B cell (primary cell): ENCODE measurements at regions not wholly inside any gene's neighbourhood (a gene's known extent, or its start where the extent isn't known, plus 50 kb on each side); places are given as distances from the start of the nearest gene placed in this dataset.

Source experiments
- ATAC-seq: fragments of 200-7000 bp; cut with Tn5 transposase; one replicate; pipeline ENCODE4 v1.10.0; 2021; ENCODE audit warnings: low read depth, mild to moderate bottlenecking, moderate number of reproducible peaks, moderate library complexity
- CTCF ChIA-PET: fragments of 350-600 bp; sonication (Branson Sonifier 250); formaldehyde crosslinking; loops from one replicate; lab custom pipeline; 2021; ENCODE audit warnings: antibody characterized with exemption, inconsistent platforms; lab: Charles Lee
- POLR2A ChIA-PET: fragments of 350-600 bp; sonication (Branson Sonifier 250); formaldehyde crosslinking; loops from one replicate; lab custom pipeline; 2021; ENCODE audit warnings: antibody characterized with exemption; lab: Charles Lee
- DNase-seq: peaks from one replicate; pipeline ENCODE4 v3.0.0; 2013
- H2AFZ ChIP-seq: 2 replicates; pipeline ENCODE4 v1.6.1; 2012; ENCODE audit warnings: mild to moderate bottlenecking, low read depth, low read length; ENCODE audit not compliant: insufficient read depth, poor library complexity, severe bottlenecking
- H3K27ac ChIP-seq, 2 donors: 1 replicate in 1 of 2; 2 replicates in 1 of 2; pipeline ENCODE4 v1.5.1; 2012 to 2013; ENCODE audit warnings: low read length in 2 of 2, mild to moderate bottlenecking in 2 of 2, moderate library complexity in 1 of 2
- H3K27me3 ChIP-seq, 4 experiments: fragments of 200-600 bp in 1 of 4; sonication (generic) in 1 of 4; replicated peaks in 1 of 4; 1 replicate in 2 of 4; 2 replicates in 2 of 4; pipeline versions ENCODE4 v1.6.1 to v1.7.0; 2013 to 2016; ENCODE audit warnings: low read length in 3 of 4, mild to moderate bottlenecking in 2 of 4, mixed read lengths in 1 of 4, moderate library complexity in 1 of 4; ENCODE audit not compliant: insufficient read depth in 4 of 4, control insufficient read depth in 3 of 4; ENCODE audit errors: control extremely low read depth in 1 of 4
- H3K36me3 ChIP-seq, 2 experiments: replicated peaks in 1 of 2; 1 replicate in 1 of 2; 2 replicates in 1 of 2; pipeline versions ENCODE4 v1.6.1 to v1.7.1; 2013; ENCODE audit warnings: low read length in 1 of 2; ENCODE audit not compliant: insufficient read depth in 2 of 2, control insufficient read depth in 1 of 2; ENCODE audit errors: control extremely low read depth in 1 of 2, extremely low read depth in 1 of 2
- H3K4me1 ChIP-seq, 2 donors: fragments of 200-600 bp in 1 of 2; sonication (generic) in 1 of 2; 1 replicate in 1 of 2; 2 replicates in 1 of 2; pipeline versions ENCODE4 v1.5.1 to v1.6.1; 2013 to 2017; ENCODE audit warnings: low read length in 2 of 2; ENCODE audit not compliant: control insufficient read depth in 2 of 2, insufficient read depth in 2 of 2
- H3K4me2 ChIP-seq: replicated peaks from 2 replicates; pipeline ENCODE3; 2012; ENCODE audit warnings: mild to moderate bottlenecking, low read depth, low read length; ENCODE audit not compliant: poor library complexity, severe bottlenecking
- H3K4me3 ChIP-seq, 5 experiments: fragments of 200-600 bp in 1 of 5; sonication (generic) in 1 of 5; 1 replicate in 3 of 5; 2 replicates in 2 of 5; pipeline versions ENCODE4 v1.5.1 to v1.7.0; 2011 to 2016; ENCODE audit warnings: low read length in 4 of 5, mild to moderate bottlenecking in 4 of 5, low read depth in 2 of 5, control low read depth in 1 of 5, moderate library complexity in 1 of 5; ENCODE audit not compliant: insufficient read depth in 1 of 5; ENCODE audit errors: control extremely low read depth in 1 of 5, extremely low read depth in 1 of 5
- H3K79me2 ChIP-seq: fragments of 200-600 bp; sonication (generic); one replicate; pipeline ENCODE4 v1.6.0; 2016; ENCODE audit warnings: low read length; ENCODE audit not compliant: control insufficient read depth, insufficient read depth
- H3K9ac ChIP-seq: fragments of 200-600 bp; sonication (generic); 2 replicates; pipeline ENCODE4 v1.6.1; 2017; ENCODE audit warnings: mild to moderate bottlenecking, low read length, moderate library complexity
- H3K9me3 ChIP-seq, 3 donors: one replicate each; pipeline versions ENCODE4 v1.6.1 to v1.7.1; 2013; ENCODE audit warnings: low read length in 2 of 3; ENCODE audit not compliant: control insufficient read depth in 2 of 3, insufficient read depth in 1 of 3; ENCODE audit errors: control extremely low read depth in 1 of 3
- H4K20me1 ChIP-seq: 2 replicates; pipeline ENCODE4 v1.6.0; 2012; ENCODE audit warnings: mild to moderate bottlenecking, low read length; ENCODE audit not compliant: insufficient read depth, control insufficient read depth, poor library complexity, severe bottlenecking
- H3K27ac Mint-ChIP-seq: one replicate; pipeline ENCODE4 v1.8.0; 2021; ENCODE audit warnings: mixed read lengths
- H3K27me3 Mint-ChIP-seq: one replicate; pipeline ENCODE4 v1.8.0; 2021; ENCODE audit warnings: mixed read lengths
- H3K4me1 Mint-ChIP-seq: one replicate; pipeline ENCODE4 v1.8.0; 2021; ENCODE audit warnings: mixed read lengths
- H3K4me3 Mint-ChIP-seq: one replicate; pipeline ENCODE4 v1.8.0; 2021; ENCODE audit warnings: mixed read lengths
- H3K9me3 Mint-ChIP-seq: one replicate; pipeline ENCODE4 v1.8.0; 2022; ENCODE audit warnings: mixed read lengths; ENCODE audit not compliant: insufficient read depth
- CTCF ChIP-seq: fragments of 200-600 bp; IDR thresholded peaks from one replicate; pipeline ENCODE4 v1.8.0; 2022; ENCODE audit warnings: antibody characterized with exemption, mild to moderate bottlenecking
- EZH2 ChIP-seq: IDR thresholded peaks from 2 replicates; pipeline ENCODE4 v1.6.1; 2012; ENCODE audit warnings: borderline replicate concordance, low read depth, mild to moderate bottlenecking, moderate library complexity, low read length; ENCODE audit not compliant: insufficient read depth, poor library complexity, severe bottlenecking
- WGBS: methylation state at CpG from one replicate; pipeline ENCODE4 v1.1.5; 2013; ENCODE audit warnings: missing lambda C conversion rate; ENCODE audit not compliant: insufficient coverage; 5-methylcytosine and 5-hydroxymethylcytosine counted together
- intact Hi-C: fragments of 100-400 bp; cut with micrococcal nuclease; formaldehyde crosslinking; loops from one replicate; pipeline ENCODE4 v1.10.0; 2022

GRCh38 chr19:23822735-23823134 lies 64.0 kb upstream of the ZNF681 start:
- H3K4me2 ChIP-seq, result no peak overlapping the region
- TF ChIP-seq EZH2 (no peak), CTCF (no peak)
- Mint-ChIP-seq H3K27ac (no peak overlapping the region), H3K4me1 (no peaks in the 10 kb centered on the region), H3K27me3 (no peaks in the 10 kb centered on the region), H3K9me3 (peaks cover 14% of the 10 kb centered on the region), H3K4me3 (no peak overlapping the region)
- 100% methylated on average over 1 of the region's 1 CpG for WGBS
- no peak overlapping the region for H3K27ac ChIP-seq
- H3K79me2 ChIP-seq, result no peaks in the 10 kb centered on the region
- no peaks in the 10 kb centered on the region for H3K27me3 ChIP-seq
- no peak overlapping the region for H2AFZ ChIP-seq
- peaks cover 4 to 56% (median 38%) of the 10 kb centered on the region in 3 donors for H3K9me3 ChIP-seq
- no peaks in the 10 kb centered on the region for H3K4me1 ChIP-seq
- H3K9ac ChIP-seq, result no peak overlapping the region
- no peak overlapping the region for H3K4me3 ChIP-seq
- ATAC-seq (no peak), DNase-seq (no peak)
- H3K36me3 ChIP-seq, result no peaks in the 10 kb centered on the region
- POLR2A ChIA-PET, result interaction anchor here (0.8 kb wide), 1 partner anchor 304 kb away, joined by 4 read pairs; no protein-coding TSS in a partner anchor
- CTCF ChIA-PET, result no interaction called here
- H4K20me1 ChIP-seq, result no peaks in the 10 kb centered on the region
- intact Hi-C loops, result no loop called here

GRCh38 chr19:23817519-23817918 lies 58.8 kb upstream of the ZNF681 start:
- no peaks in the 10 kb centered on the region for H3K27me3 Mint-ChIP-seq
- ATAC-seq, result no peak
- no peak overlapping the region for H3K4me3 Mint-ChIP-seq
- CTCF ChIA-PET, result no interaction called here
- intact Hi-C loops, result no loop called here
- Histone ChIP-seq H3K36me3 (no peaks in the 10 kb centered on the region), H3K4me1 (no peaks in the 10 kb centered on the region), H3K4me3 (no peak overlapping the region), H3K4me2 (no peak overlapping the region), H3K27ac (no peak overlapping the region), H3K27me3 (no peaks in the 10 kb centered on the region), H3K79me2 (no peaks in the 10 kb centered on the region), H3K9me3 (peaks cover 2 to 25% (median 7%) of the 10 kb centered on the region in 3 donors), H4K20me1 (no peaks in the 10 kb centered on the region), H3K9ac (no peak overlapping the region), H2AFZ (no peak overlapping the region)
- H3K9me3 Mint-ChIP-seq, result peaks cover 10% of the 10 kb centered on the region
- DNase-seq, result peak; percentile 32
- no peaks in the 10 kb centered on the region for H3K4me1 Mint-ChIP-seq
- H3K27ac Mint-ChIP-seq, result no peak overlapping the region
- TF ChIP-seq CTCF (peak; percentile 52), EZH2 (no peak)
- WGBS, result 68% methylated on average over 3 of the region's 4 CpGs
- POLR2A ChIA-PET, result no interaction called here
